HuH-7.5 (cell line): ENCODE measurements at regions not wholly inside any gene's neighbourhood (a gene's known extent, or its start where the extent isn't known, plus 50 kb on each side); places are given as distances from the start of the nearest gene placed in this dataset.

ENCODE experiments used
- DNase-seq: peaks from one replicate; pipeline ENCODE4 v3.0.0; 2011; ENCODE audit warnings: low spot score

DNA sequence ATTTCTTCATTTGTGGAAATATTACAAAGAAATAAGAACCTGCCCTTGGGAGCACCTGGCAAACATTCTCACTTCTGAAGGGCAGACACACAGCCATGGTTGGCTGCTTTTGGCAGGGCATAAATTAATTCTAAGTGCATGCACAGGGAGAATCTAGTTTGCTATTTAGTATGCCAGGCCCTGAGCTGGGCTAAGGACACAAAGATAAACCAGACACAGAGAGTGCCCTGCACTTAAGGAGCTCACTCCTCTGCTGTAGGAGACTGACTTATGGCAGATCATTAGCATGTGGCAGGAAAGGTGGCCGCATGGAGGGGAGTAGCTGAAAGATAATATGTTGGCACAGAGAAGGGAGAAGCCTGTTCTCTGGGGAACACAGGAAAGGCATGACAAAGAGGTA, 367.0 kb downstream of the LPIN1 start:
- no peak for DNase-seq

DNA sequence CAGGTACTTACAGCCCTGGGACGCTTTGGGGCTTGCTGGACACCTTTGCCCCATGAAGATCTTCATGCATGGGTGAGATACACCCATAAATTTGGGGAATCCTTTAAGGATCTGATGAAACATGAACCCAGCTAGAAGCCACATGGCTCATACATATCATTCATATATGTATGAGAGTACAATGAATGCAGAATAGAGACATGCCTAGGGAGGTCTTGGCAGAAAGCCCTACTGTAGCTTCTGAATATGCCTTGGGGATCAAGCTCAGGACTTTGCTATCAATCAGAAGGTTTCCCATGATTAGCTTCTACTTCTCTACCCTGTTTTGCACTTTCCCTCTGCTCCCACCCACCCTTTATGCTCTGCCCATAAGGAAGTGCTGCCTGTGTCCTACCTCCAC, 368.4 kb downstream of the LPIN1 start:
- no peak for DNase-seq

DNA sequence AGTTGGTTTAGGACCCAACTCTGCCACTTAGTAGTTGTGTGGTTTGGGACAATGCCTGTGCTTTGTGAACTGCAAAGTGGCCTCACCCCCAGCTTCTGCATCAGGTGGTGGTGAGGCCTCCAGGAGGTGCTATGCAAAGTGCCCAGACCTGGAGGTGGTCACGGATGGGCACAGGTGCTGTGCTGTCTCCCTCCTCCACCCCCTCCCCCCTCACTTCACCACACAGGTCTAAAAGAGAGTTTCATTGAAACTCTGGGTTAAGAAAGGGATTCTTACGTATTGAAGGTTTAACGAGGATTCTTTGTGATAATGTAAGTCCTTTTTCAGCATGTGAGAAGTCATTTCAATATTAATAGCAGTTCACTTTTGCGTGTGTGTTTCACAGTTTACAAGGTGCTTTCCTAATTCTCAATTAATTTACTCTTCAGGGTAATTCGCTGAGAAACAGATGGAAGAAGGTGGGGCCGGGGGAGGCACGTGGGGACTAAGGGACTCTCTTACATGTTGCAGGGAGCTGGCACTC, 369.9 kb downstream of the LPIN1 start:
- no peak for DNase-seq

DNA sequence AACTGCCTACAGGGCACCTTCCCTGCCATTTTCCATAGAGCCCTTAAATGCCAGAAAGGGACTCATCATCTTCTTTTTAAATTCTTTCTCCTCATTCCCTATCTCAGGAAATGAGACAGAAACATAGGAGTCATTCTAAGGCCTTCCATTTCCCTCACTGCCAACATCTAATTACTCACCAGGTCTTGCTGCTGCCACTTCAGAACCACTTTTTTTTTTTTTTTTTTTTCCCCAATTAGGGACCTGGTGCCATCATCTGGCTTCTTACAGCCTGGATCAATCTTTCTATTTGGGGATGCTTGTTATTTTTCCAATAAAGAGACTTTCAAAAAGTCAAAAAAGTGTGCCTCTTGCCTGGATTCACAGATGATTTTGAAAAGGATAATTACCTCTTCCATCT, 373.4 kb downstream of the LPIN1 start:
- DNase-seq: no peak

- no peak for DNase-seq
Observed at GRCh38 chr2:12120281-12121150, 374.1 kb downstream of the LPIN1 start.

GRCh38 chr2:12124790-12125189, 378.4 kb downstream of the LPIN1 start:
- no peak for DNase-seq

DNA sequence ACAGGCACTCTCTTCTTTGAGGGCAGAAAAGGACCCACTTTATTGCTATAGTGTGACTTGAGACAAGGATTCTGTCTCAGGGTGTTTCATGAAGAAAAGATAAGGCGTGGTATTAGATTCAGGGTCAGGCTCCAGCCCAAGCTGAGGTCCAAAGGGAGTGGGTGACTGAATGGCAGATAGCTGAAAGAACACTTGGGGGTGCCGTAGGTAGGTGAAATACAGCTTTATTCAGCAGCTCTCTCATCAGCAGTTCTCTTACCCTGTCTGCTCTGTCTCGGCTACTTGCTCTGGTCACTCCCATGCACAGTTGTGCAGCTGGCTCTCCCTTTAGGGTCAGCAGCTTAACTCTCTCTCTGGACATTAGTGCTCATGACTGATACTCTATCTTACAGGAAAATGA, 379.9 kb downstream of the LPIN1 start:
- DNase-seq: no peak

GRCh38 chr2:12127638-12128037, 381.2 kb downstream of the LPIN1 start:
- DNase-seq: no peak

DNA sequence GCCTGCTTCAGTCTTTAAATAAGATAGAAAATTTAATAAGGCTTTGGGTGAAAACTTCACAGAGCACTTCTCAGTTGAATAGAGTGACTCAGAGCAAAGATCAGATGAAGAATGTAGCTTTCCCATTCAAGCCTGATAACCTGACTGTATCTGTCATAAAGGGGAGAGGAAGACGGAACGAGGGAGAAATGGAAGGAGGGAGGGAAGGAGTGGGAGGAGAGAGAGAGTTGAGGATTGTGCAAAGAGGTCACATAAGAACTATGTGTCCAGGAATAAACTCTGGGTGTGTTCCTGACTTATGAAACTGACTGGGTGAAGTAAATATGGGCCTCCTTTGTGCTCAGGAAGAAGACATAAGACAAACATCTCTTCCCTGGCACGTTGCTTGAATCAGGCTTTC, 385.5 kb downstream of the LPIN1 start:
- no peak for DNase-seq

- DNase-seq: no peak
Observed at GRCh38 chr2:12141618-12142258, 395.3 kb downstream of the LPIN1 start.

DNA sequence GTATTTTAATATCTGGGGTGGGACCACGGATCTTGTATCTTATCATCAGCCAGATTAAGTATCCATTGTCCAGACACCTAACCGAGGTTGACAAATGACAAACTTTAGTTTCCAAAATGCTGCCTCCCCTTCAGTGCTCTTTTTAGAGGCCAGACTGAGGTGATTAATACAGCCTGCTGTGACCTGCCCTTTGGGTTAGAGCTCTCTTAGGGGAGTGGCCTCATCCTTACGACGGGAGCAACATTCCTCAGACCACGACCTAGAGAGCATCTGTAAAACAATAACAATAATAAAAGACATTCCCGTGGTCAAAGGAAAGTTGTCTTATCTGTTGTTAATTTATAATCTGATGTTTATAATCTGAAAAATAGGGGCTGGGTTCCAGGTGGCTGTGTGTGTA, 405.3 kb downstream of the LPIN1 start:
- no peak for DNase-seq

DNA sequence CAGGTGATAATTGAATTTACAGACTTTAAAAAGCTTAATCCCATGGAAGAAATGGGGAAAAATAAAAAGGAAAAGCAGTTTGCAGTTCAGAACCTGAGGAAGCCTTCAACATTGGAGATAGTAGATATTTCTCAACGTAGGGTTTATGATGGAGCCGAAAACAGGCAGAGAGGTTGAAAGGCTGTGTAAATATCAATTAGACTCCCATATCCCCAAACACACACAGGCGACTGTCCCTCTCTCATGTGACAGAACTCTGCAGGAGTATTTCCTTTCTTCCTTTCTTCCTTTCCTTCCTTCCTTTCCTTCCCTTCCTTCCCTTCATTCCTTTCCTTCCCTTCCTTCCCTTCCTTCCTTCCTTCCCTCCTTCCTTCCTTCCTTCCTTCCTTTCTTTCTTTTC, 406.5 kb downstream of the LPIN1 start:
- no peak for DNase-seq

GRCh38 chr2:12155303-12156051, 409.0 kb downstream of the LPIN1 start:
- no peak for DNase-seq

GRCh38 chr2:12156349-12156748, 409.9 kb downstream of the LPIN1 start:
- no peak for DNase-seq

DNA sequence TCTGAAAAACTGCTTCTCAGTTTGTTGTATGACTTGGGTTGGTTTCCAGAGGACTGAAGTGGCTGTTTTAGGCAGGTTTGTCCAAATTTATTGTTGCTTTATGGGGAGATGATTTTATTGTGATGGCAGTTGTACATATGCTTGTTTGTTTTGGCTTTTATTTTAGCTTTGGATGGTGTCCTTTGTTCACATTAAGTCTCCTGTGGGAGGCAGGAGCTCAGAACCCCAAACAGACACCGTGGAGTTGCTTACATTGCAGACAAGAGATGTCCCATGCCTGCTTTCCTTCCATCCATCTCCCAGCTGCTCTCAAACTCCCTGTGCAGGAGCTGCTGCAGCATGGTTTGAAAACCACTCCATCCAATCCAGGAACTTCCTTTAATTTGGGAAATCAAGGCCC, 414.7 kb downstream of the LPIN1 start:
- DNase-seq: no peak

DNA sequence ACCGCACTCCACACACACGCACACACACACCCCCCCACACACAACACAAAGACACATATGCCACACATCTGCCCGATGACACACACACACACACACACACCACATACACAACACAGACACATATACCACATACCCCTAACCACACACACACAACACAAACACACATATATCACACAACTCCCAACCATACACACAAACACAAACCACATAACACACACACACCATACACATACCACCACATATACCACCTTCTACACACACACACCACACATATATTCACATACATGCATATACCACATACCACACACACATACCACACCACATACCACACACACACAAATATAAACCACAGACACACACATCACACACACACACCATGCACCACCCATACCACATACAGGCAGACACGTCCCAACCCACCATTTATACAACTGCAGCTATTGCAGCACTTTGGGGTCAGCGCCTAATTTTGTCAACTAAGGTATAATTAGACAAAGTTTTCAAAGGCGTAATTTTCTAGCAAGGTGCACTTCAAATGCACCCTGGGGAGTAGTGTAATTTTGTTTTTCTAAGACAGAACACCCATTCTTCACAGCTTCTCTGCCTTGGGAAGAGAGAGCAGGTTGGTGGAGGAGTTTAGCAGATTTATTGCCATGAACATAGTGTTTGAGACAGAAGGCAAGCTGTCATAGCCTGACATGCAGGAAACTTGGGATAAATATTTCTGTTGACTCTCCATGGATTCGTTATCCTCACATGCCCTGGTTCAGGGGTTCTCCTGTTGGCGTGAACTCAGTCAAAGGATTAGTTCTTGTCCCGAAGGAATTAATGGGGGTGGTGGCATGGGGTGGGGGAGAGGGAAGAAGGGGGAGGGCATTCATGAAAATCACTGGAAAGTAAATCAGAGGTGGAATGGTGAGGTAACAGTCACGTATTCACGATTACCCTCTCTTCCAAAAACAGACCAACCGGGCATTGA, 416.1 kb downstream of the LPIN1 start:
- no peak for DNase-seq

DNA sequence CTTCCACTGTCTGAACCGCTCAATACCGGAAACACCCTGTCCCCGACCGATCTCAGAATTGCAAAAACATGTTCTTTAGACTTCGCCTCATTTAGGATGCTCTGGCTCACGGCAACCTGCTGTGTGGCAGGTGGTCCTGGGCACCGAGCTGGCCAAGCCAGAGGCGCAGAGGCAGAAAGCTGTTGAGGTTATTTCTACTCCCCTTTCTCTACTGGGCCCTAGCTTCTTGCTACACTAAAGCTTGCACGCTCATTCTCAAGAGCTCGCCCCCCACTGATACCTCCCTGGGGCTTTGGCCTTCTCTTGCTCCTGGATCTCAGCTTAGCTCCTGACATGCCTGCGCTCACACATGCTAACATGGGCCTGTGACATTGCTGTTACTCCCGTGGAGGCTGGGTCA, 417.4 kb downstream of the LPIN1 start:
- DNase-seq: no peak

GRCh38 chr2:12164689-12165088, 418.3 kb downstream of the LPIN1 start:
- no peak for DNase-seq

GRCh38 chr2:12167525-12168317, 421.3 kb downstream of the LPIN1 start:
- DNase-seq: no peak

DNA sequence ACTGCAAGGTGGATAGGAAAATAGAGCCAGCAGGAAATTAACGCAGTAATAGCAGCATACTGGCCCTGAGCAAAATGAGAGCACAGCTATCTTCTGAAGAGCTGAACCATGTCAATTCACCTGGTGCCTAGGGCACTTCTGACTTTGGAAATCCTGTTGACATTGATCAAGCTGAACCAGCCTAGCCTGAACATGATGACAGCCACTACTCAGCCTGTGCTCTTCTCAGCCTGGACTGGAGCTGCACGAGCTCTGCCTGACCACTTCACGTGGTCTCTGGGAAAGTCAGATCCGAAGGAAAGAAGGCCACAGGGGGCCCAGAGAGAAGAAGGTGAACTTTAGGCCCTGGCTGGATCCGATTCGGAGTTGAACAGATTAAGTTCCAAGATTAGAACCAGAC, 421.9 kb downstream of the LPIN1 start:
- DNase-seq: no peak
